ENCODE measurements at regions not wholly inside any gene's neighbourhood (a gene's known extent, or its start where the extent isn't known, plus 50 kb on each side); places are given as distances from the start of the nearest gene placed in this dataset.

DNA sequence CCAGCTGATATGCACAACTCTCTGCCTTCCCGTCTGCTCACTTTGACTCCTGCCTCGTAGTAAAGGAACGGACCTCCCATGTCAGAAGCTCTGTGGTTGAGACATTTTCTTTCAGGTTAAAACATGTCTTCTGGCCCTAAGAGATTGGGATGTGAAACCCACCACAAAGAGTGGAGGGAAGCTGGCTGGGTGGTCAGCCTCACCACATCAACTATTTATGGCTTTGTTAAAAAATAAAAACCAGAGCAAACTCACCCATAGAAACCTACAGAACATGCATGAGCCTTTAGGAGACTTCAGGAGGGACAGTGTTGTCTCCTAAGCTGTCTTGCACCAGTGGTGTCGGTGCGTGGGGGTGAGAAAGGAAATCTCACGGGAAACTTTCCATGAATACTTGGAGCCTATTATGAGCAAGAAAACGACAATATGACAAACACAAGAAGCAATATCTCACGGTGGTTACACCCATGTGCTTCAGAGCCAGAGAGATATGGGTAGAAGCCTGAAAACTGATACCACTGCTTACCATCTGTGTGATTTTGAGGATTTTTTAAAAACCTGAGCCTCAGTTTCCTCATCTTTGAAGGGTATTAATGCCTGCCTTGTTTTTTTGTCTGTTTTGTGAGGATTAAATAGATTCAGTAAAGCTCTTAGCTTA is 61.7 kb upstream of the XYLT1 start:
- no peak for DNase-seq

DNA sequence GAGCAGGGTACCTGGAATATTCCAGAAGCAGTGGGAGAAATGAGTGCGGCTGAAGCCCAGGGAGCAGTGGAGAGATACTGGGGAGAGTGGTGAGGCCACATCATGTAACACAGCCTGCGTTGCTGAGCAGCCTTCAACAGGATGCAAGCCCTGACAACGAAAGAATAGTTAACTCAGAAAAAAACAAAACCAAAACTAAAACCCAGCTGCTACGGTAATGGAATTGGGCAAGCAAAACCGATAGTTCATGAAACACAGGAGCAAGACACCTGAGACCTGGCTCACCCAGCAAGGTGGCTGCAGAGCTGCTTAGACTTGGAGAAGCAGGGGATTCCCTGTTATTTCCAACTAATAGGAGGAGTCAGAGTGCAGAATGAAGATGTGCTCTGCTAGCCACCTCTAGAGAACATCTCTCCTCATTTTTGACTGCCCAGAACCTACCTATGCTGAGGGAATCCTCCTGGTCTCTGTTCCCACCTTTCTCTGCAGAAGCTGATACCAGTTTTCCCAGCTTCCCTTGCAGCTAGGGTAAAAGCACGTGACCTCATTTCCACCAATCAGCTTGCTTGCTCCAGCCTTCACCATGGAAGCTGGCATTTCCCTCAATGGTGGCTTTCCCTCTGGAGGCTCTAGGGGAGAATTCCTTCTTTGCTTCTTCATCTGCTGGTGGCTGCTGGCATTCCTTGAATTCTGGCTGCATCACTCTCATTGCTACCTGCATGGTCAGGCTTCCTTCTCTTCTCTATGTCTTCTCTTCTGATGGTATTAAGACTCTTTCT is 59.4 kb upstream of the XYLT1 start:
- no peak for DNase-seq

DNA sequence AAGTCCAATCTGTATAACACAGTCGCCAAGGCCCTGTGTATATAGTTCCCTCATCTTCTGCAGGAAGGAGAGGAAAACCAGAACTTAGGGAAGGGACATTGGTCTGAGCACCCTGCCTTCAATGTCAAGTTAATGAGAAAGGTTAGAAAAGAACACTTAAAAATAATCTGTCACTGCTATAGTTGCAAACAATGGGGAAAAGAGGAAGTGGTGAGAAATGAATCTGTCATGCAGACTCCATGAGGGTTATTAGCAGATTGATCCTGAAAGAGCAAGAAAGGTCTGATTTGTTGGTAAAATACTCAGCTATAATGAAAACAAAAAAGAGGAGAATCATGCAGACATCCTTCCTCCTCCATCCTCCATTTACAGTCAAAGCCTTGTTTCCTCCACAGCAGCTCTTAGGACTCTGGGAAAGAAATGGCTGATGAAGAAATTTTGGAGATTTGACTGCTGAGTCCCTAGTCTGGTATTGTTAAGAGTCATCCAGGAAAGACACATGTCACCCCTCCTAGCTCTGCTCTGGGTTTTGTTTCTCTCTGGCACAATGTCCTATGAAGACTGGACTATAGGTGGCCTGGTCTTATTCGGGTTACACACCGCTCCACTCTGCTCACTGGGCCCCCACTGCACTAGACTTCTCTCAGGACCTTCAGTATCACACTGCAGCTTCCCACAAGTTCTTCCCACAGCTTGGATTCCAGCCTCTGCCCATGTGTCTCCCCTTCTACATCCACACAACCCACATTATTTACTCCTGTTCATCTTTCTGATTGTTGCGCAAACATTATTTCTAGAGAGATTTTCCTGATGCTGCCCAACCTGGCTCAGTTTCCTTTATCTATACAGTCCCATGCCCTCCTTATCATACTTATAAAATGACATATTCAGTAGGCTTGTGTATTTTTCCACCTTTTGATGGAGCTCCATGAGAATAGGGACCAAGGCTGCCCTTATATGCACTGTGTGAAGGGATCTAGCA is 56.5 kb upstream of the XYLT1 start:
- DNase-seq, result no peak

DNA sequence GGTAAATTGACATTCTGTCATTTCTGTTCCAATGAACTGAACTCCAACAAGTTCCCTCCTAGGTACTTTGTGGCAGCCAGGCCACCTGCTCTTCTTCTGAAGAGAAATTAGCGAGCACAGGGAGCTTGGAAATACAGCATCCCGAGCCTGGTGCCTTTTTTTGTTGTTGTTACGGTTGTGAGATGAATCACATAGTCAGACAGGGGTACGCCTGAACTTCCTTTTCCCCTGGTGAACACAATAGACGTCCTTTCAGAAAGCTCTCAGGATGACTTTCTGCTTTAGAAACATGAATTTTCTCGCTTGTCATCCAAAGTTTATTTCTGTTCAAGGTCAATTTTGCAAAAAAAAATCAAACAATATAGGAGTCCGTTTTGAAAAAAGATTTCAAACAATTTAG is 53.9 kb upstream of the XYLT1 start:
- no peak for DNase-seq

DNA sequence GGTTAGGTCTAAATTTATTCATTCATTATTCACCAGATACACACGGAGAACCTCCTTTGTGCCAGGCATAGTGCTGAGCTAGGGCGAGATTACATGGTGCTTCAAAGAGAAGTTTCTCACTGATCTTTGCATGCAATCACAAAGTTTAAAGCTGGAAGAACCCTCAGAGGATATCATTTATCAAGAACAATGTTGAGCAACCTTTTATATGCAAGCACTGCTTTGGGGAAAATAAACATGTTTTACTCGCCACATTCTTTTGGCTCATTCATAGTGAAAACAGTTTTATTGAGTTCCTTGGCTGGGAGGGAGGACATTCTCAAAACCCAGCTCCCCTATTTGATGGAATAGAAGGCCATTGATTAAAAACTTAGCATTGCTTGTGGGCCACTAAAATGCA is 49.8 kb upstream of the XYLT1 start:
- DNase-seq, result peak; percentile 28

Measured in amniotic stem cell (primary cell).